ENCODE measurements at regions not wholly inside any gene's neighbourhood (a gene's known extent, or its start where the extent isn't known, plus 50 kb on each side); places are given as distances from the start of the nearest gene placed in this dataset.

- DNase-seq (ENCODE audit: extremely low read depth in 1 of 2, low read depth in 1 of 2): no peak
Observed at GRCh38 chr4:12880844-12881243, 603.3 kb downstream of the RAB28 start.

- DNase-seq (ENCODE audit: extremely low read depth in 1 of 2, low read depth in 1 of 2): no peak
Observed at GRCh38 chr4:12879496-12879895, 604.6 kb downstream of the RAB28 start.

GRCh38 chr4:12875640-12876243 is 608.4 kb downstream of the RAB28 start:
- DNase-seq (ENCODE audit: extremely low read depth in 1 of 2, low read depth in 1 of 2): no peak

GRCh38 chr4:12873351-12873750 is 610.8 kb downstream of the RAB28 start:
- no peak for DNase-seq (ENCODE audit: extremely low read depth in 1 of 2, low read depth in 1 of 2)

GRCh38 chr4:12861422-12861821 is 622.7 kb downstream of the RAB28 start:
- DNase-seq (ENCODE audit: extremely low read depth in 1 of 2, low read depth in 1 of 2): no peak

- DNase-seq (ENCODE audit: extremely low read depth in 1 of 2, low read depth in 1 of 2): no peak
Observed at GRCh38 chr4:12852338-12853307, 631.5 kb downstream of the RAB28 start.

GRCh38 chr4:12846368-12846767 is 637.8 kb downstream of the RAB28 start:
- DNase-seq (ENCODE audit: extremely low read depth in 1 of 2, low read depth in 1 of 2): no peak

GRCh38 chr4:12844141-12844540 is 640.0 kb downstream of the RAB28 start:
- no peak for DNase-seq (ENCODE audit: extremely low read depth in 1 of 2, low read depth in 1 of 2)

- DNase-seq (ENCODE audit: extremely low read depth in 1 of 2, low read depth in 1 of 2): no peak
Observed at GRCh38 chr4:12827966-12828365, 656.2 kb downstream of the RAB28 start.

- DNase-seq (ENCODE audit: extremely low read depth in 1 of 2, low read depth in 1 of 2): no peak
Observed at GRCh38 chr4:12791536-12791935, 692.6 kb downstream of the RAB28 start.

GRCh38 chr4:12787261-12787660 is 696.9 kb downstream of the RAB28 start:
- DNase-seq (ENCODE audit: extremely low read depth in 1 of 2, low read depth in 1 of 2): no peak

- no peak for DNase-seq (ENCODE audit: extremely low read depth in 1 of 2, low read depth in 1 of 2)
Observed at GRCh38 chr4:12778706-12779105, 705.4 kb downstream of the RAB28 start.

- DNase-seq (ENCODE audit: extremely low read depth in 1 of 2, low read depth in 1 of 2): no peak
Observed at GRCh38 chr4:12778191-12778590, 705.9 kb downstream of the RAB28 start.

- DNase-seq (ENCODE audit: extremely low read depth in 1 of 2, low read depth in 1 of 2): no peak
Observed at GRCh38 chr4:12770351-12770750, 713.8 kb downstream of the RAB28 start.

- no peak for DNase-seq (ENCODE audit: extremely low read depth in 1 of 2, low read depth in 1 of 2)
Observed at GRCh38 chr4:12761694-12762093, 722.4 kb downstream of the RAB28 start.

- DNase-seq (ENCODE audit: extremely low read depth in 1 of 2, low read depth in 1 of 2): no peak
Observed at GRCh38 chr4:12747154-12747553, 737.0 kb downstream of the RAB28 start.

GRCh38 chr4:12746221-12746620 is 737.9 kb downstream of the RAB28 start:
- DNase-seq (ENCODE audit: extremely low read depth in 1 of 2, low read depth in 1 of 2): no peak

GRCh38 chr4:12734586-12734985 is 749.6 kb downstream of the RAB28 start:
- DNase-seq (ENCODE audit: extremely low read depth in 1 of 2, low read depth in 1 of 2): no peak

GRCh38 chr4:12729384-12729783 is 754.8 kb downstream of the RAB28 start:
- DNase-seq (ENCODE audit: extremely low read depth in 1 of 2, low read depth in 1 of 2): no peak

GRCh38 chr4:12724510-12724909 is 759.6 kb downstream of the RAB28 start:
- no peak for DNase-seq (ENCODE audit: extremely low read depth in 1 of 2, low read depth in 1 of 2)

GRCh38 chr4:12723849-12724447 is 760.2 kb downstream of the RAB28 start:
- DNase-seq (ENCODE audit: extremely low read depth in 1 of 2, low read depth in 1 of 2): no peak

GRCh38 chr4:12716896-12717295 is 767.2 kb downstream of the RAB28 start:
- no peak for DNase-seq (ENCODE audit: extremely low read depth in 1 of 2, low read depth in 1 of 2)
